Lower leg skin (tissue), 3 donors: ENCODE measurements at regions not wholly inside any gene's neighbourhood (a gene's known extent, or its start where the extent isn't known, plus 50 kb on each side); places are given as distances from the start of the nearest gene placed in this dataset.

Experiments used
- CTCF ChIP-seq, 3 donors: fragments of 450-650 bp; IDR thresholded peaks; one replicate each; pipeline ENCODE4 v1.5.1; 2016; ENCODE audit warnings: antibody characterized with exemption in 3 of 3, mild to moderate bottlenecking in 3 of 3, moderate library complexity in 2 of 3
- POLR2A ChIP-seq, 2 donors: fragments of 450-650 bp; IDR thresholded peaks; one replicate each; pipeline ENCODE4 v1.6.1; 2016 to 2017; ENCODE audit warnings: antibody characterized with exemption in 2 of 2, mild to moderate bottlenecking in 1 of 2, moderate library complexity in 1 of 2

GRCh38 chr19:28405346-28405742, 807.6 kb downstream of the UQCRFS1 start:
- TF ChIP-seq CTCF (IDR thresholded peaks at IDR 0.05) (no peak), POLR2A (IDR thresholded peaks at IDR 0.05) (no peak)
